ENCODE measurements at regions not wholly inside any gene's neighbourhood (a gene's known extent, or its start where the extent isn't known, plus 50 kb on each side); places are given as distances from the start of the nearest gene placed in this dataset.

DNA sequence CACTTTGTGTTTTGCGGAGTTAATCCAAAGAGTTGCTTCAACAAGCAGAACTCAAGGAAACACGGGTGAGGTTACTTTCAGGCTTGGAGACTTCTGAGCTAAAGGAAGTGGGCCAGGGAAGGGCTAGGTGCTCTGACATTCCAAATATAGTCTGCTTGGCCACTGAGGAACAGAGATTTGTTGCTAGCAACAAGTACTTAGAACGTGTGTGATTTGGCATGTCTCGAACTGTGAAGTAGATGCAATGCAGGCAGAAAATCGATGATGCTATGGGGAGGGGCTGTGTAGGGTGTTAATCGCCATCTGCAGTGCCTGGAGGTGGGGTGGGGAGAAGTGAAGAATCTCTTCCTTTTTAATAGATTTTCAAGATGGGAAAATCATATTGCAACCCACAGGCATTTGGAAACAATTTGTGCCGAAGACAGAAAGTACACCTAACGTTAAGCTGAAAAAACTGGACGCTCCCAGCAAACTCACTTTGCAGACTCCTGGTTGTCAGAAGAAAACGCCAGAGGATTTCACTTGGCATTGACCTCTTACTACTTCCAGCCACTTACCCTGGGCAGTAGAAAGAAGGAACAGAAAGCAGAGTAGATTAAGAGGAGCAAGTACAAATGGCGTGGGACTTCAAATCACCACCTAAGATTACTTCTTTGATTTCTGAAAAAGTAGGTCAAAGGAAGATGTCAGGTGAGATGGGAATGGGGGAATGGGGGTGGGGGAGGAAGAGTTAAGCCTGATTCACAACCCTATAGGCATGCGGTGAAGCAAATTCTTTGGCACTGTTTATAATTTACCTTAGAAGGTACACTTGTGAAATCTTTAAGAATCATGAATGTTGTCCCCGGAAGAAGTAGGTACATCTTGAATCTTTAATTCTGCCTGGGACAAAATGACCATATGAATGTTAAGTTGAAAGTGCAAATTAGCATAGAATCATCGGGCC, 314.1 kb downstream of the CD83 start:
- no peak for DNase-seq (ENCODE audit: low read depth)

- no peak for DNase-seq (ENCODE audit: low read depth)
Observed at GRCh38 chr6:14434916-14435690, 317.5 kb downstream of the CD83 start.

DNA sequence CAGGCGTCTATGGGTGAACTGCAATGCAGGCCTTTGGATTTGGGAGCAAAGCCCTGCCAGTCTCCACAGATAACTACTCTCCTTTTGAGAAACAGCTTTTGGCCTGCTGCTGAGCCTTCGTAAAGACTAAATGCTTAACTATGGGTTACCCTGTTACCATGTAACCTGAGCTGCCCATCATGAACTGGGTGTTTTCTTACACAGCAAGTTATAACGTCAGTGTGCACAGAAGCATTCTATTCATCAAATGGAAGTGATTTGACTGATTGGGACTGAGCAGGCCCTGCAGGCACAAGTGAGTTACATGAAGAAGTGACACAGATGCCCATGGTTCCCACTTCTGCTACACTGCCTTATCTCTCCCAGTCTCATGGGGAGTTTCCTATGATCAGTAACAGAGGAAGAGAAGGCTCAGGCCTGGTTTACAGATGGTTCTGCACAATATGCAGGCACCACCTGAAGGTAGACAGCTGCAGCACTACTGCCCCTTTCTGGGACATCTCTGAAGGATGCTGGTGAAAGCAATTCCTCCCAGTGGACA, 319.1 kb downstream of the CD83 start:
- no peak for DNase-seq (ENCODE audit: low read depth)

- no peak for DNase-seq (ENCODE audit: low read depth)
Observed at GRCh38 chr6:14439419-14439818, 321.8 kb downstream of the CD83 start.

DNA sequence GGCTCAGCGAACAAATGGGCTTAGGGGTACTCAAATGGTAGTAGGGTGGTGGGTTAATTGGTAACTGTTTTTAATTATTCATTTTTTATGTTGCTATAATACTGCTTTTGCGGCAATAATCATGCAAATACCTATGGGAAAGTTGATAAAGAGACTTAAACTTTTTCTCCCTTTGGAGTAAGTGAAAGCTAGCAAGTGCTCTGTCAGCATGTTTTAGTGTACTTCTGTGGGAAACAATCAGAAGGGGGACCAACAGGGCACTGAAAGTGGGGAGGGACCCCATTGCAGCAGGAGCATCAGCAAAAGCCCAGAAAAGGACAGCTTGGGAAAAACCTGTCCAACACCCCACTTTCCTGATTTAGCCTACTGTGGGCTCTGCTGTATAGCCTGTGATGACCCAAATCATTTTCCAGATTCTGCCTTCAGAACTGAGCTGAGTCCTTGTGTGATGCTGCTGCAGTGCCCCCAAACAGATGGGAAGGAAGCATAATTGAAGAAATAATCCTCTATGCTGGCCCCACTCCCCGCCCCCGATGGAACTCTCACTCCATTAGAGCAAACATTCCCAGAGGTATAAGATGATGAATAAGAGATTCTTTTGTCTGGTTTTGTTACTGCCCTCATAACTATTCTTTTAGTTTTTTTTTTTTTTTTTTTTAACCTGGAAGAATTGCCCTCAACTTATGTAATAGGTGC, 322.8 kb downstream of the CD83 start:
- DNase-seq (ENCODE audit: low read depth) = no peak

DNA sequence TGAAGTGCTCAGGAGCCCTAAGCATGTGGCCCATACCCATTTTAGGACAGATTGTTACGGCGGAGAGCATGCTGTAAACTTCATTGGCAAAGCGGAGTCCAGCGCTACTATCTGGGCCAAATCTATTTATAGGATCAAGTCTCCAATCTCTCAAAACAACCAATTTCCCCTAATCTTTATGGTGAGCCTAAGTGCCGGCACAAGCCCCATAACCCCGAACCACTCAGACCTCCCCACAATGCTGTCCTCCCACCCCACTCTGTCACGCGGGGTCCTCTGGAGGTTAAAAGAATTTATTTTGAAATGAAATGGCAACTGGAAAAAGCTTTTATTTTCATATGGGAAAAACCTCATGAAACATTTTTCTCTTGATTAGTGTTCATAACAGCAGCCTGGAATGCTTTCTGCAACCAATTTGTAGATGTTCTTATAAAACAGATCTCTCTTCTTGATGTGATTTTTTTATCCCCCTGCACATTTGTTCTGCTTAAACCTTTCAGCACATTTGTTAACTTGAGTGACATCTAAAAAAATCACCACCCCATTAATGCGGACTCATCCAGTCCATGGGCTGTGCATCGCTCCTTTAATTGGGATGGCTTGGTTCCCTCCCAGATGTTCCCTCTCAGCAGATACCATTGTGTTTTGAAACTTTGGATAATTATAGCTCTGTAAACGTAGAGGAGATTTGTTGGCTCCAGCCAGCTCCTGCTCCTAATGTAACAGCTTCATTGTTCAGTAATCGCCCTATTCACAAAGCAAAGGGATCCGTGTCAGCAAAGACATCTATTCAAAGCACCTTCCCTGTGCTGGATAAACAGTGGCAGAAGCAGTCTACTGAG, 323.6 kb downstream of the CD83 start:
- no peak for DNase-seq (ENCODE audit: low read depth)

- no peak for DNase-seq (ENCODE audit: low read depth)
Observed at GRCh38 chr6:14442242-14442641, 324.7 kb downstream of the CD83 start.

GRCh38 chr6:14443629-14444268, 326.2 kb downstream of the CD83 start:
- no peak for DNase-seq (ENCODE audit: low read depth)

- no peak for DNase-seq (ENCODE audit: low read depth)
Observed at GRCh38 chr6:14444295-14444972, 326.9 kb downstream of the CD83 start.

DNA sequence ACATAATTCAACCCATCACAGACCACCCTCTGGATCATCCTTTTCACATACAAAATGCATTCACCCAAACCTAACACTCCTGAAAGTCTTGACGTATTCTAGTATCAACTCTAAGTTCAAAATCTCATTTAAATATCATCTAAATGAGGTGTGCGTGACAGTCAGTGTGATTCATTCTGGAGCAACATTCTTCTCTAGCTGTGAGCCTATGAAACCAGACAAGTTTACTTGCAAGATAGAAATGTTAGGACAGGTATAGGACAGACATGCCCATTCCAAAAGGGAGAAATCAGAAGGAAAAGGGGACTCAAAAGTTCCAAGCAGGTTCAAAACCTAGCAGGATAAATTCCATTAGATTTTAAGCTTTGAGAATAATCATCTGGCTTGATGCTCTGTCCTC, 329.7 kb downstream of the CD83 start:
- no peak for DNase-seq (ENCODE audit: low read depth)

- DNase-seq (ENCODE audit: low read depth) = no peak
Observed at GRCh38 chr6:14448246-14448645, 330.7 kb downstream of the CD83 start.

DNA sequence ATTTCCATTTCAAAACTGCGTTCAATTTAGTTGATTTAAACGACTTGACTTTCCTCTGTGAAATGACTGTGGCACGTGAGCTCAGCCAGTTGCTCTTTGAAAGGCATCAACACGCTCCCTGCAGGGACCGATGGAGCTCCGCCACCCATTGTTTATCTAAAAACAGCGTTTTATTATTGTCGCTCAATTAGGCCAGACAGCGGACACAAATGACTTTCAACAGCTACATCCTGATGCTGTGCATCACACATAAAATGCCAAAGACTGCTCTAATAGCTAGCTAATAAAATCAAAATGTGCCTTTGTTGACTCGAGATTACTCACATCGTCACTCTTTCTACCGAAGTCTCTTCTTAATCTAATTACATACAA, 332.5 kb downstream of the CD83 start:
- no peak for DNase-seq (ENCODE audit: low read depth)

DNA sequence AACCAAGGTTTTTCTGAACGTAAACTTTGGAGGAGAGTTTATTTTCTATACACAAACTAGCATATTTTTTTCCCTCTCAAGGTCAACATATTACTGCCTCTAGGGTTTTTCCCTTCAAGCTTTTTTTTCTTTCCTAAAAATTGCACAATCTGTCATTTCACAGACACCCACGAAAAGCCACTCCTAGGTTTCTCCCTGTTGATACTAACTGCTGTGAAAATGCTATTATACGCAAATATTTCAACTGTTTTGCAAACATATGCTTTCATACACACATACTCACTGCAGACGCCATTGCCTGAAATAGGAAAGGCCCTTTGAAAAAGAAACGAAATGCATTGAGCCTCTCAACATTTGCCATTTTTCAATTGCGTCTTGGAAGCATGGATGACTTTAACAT, 333.0 kb downstream of the CD83 start:
- DNase-seq (ENCODE audit: low read depth) = no peak

- no peak for DNase-seq (ENCODE audit: low read depth)
Observed at GRCh38 chr6:14451594-14452374, 334.2 kb downstream of the CD83 start.

GRCh38 chr6:14452567-14453527, 335.3 kb downstream of the CD83 start:
- no peak for DNase-seq (ENCODE audit: low read depth)

DNA sequence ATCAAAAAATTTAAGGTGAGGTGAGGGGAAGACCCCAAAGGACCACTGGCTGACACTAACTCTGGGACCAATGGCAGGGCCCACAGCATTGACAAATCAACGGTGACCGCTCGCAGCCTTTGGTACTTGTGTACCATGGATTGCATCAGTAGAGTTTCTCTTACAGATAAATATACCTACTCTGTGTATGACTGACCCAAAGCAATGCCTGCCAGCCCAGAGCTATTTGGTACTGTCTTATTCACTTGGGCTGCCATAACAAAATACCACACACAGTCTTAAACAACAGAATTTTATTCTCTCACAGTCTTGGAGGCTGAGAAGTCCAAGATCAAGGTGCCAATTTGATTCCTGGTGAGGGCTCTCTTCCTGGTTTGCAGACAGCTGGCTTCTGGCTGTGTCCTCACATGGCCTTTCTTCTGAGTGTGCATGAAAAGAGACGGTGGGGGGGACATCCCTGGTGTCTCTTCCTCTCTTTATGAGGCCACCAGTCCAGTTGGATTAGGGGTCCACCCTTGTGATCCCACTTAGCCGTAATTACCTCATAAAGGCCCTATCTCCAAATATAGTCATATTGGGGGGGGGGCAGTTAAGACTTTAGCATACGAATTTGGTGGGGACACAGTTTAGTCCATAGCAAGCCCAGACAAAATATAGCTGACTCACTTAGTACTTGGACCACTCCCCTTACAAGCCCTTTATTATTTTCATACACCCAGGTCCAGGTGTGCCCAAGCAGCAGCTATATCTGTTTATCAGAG, 336.3 kb downstream of the CD83 start:
- no peak for DNase-seq (ENCODE audit: low read depth)

- no peak for DNase-seq (ENCODE audit: low read depth)
Observed at GRCh38 chr6:14454473-14454775, 336.9 kb downstream of the CD83 start.

DNA sequence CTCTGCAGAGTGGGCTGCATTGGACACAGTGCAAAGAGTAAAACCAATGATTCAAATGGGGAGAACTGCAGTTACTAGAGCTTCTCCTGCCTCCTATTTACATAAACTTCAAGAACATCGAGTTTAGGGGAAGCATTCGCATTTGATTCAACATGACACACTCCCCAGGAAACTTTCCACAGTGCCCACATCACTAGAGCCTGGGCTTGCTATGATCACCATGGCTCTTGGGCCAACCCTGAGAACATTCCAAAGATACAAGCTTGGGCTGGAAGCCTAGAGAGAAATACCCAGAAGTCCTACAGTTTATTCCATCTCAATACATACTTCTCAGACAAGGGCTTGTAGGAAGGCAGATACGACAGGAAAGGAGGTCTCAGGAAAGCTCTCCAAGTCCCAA, 337.9 kb downstream of the CD83 start:
- DNase-seq (ENCODE audit: low read depth) = no peak

Measured in Daoy (cell line).